ENCODE measurements at regions not wholly inside any gene's neighbourhood (a gene's known extent, or its start where the extent isn't known, plus 50 kb on each side); places are given as distances from the start of the nearest gene placed in this dataset.

- DNase-seq (ENCODE audit: extremely low spot score), result no peak
- TF ChIP-seq NFRKB (IDR thresholded peaks at IDR 0.05) (no peak), ARNT (IDR thresholded peaks at IDR 0.05) (no peak)
- POLR2A ChIA-PET, result no interaction called here
- CTCF ChIA-PET, result no interaction called here
These were observed 97.0 kb downstream of the FAM181B start for GRCh38 chr11:82636615-82637014.

- ChIA-PET CTCF (no interaction called here), POLR2A (no interaction called here)
- no peak for DNase-seq (ENCODE audit: extremely low spot score)
- no peak for TF ChIP-seq LEF1 (IDR thresholded peaks at IDR 0.05; ENCODE audit: borderline replicate concordance)
- no peak for TF ChIP-seq SUZ12 (IDR thresholded peaks at IDR 0.05)
- no peak for TF ChIP-seq L3MBTL2 (conservative IDR thresholded peaks at IDR 0.05)
- TF ChIP-seq FOXM1 (IDR thresholded peaks at IDR 0.05; ENCODE audit: borderline replicate concordance), result no peak
- no peak for TF ChIP-seq SP1 (IDR thresholded peaks at IDR 0.05)
- TF ChIP-seq PKNOX1 (IDR thresholded peaks at IDR 0.05), result no peak
- no peak for TF ChIP-seq ARNT (IDR thresholded peaks at IDR 0.05)
- TF ChIP-seq FOXK2 (IDR thresholded peaks at IDR 0.05), result no peak
- no peak for TF ChIP-seq BHLHE40 (IDR thresholded peaks at IDR 0.05; ENCODE audit: borderline replicate concordance)
- TF ChIP-seq FOXA1 (IDR thresholded peaks at IDR 0.05), result no peak
These were observed 99.6 kb downstream of the FAM181B start for GRCh38 chr11:82634091-82634490.

GRCh38 chr11:82631722-82632630 lies 101.7 kb downstream of the FAM181B start:
- DNase-seq (ENCODE audit: extremely low spot score), result no peak
- ChIA-PET POLR2A (no interaction called here), CTCF (no interaction called here)
- TF ChIP-seq FOXM1 (IDR thresholded peaks at IDR 0.05; ENCODE audit: borderline replicate concordance) (no peak), ZNF384 (IDR thresholded peaks at IDR 0.05) (no peak), TARDBP (IDR thresholded peaks at IDR 0.05) (no peak), LEF1 (IDR thresholded peaks at IDR 0.05; ENCODE audit: borderline replicate concordance) (no peak), SP1 (IDR thresholded peaks at IDR 0.05) (no peak), HDGF (IDR thresholded peaks at IDR 0.05; ENCODE audit: borderline replicate concordance) (no peak), ARNT (IDR thresholded peaks at IDR 0.05) (no peak), BHLHE40 (IDR thresholded peaks at IDR 0.05; ENCODE audit: borderline replicate concordance) (no peak), L3MBTL2 (conservative IDR thresholded peaks at IDR 0.05) (no peak), NFRKB (IDR thresholded peaks at IDR 0.05) (no peak), FOXA1 (IDR thresholded peaks at IDR 0.05) (no peak), SUZ12 (IDR thresholded peaks at IDR 0.05) (no peak), CTBP1 (IDR thresholded peaks at IDR 0.05; ENCODE audit: borderline replicate concordance) (no peak), ELF4 (IDR thresholded peaks at IDR 0.05) (no peak), FOXK2 (IDR thresholded peaks at IDR 0.05) (no peak), PKNOX1 (IDR thresholded peaks at IDR 0.05) (no peak)

GRCh38 chr11:82610671-82611070 lies 123.0 kb downstream of the FAM181B start:
- POLR2A ChIA-PET, result no interaction called here
- CTCF ChIA-PET, result no interaction called here
- DNase-seq (ENCODE audit: extremely low spot score), result no peak
- TF ChIP-seq SUZ12 (IDR thresholded peaks at IDR 0.05), result no peak
- TF ChIP-seq BHLHE40 (IDR thresholded peaks at IDR 0.05; ENCODE audit: borderline replicate concordance), result no peak
- TF ChIP-seq L3MBTL2 (conservative IDR thresholded peaks at IDR 0.05), result no peak
- TF ChIP-seq LEF1 (IDR thresholded peaks at IDR 0.05; ENCODE audit: borderline replicate concordance), result no peak
- TF ChIP-seq TARDBP (IDR thresholded peaks at IDR 0.05), result no peak
- TF ChIP-seq ZNF384 (IDR thresholded peaks at IDR 0.05), result no peak
- no peak for TF ChIP-seq ELF4 (IDR thresholded peaks at IDR 0.05)
- no peak for TF ChIP-seq FOXM1 (IDR thresholded peaks at IDR 0.05; ENCODE audit: borderline replicate concordance)
- no peak for TF ChIP-seq FOXA1 (IDR thresholded peaks at IDR 0.05)
- no peak for TF ChIP-seq ARNT (IDR thresholded peaks at IDR 0.05)
- no peak for TF ChIP-seq NFRKB (IDR thresholded peaks at IDR 0.05)
- TF ChIP-seq CTBP1 (IDR thresholded peaks at IDR 0.05; ENCODE audit: borderline replicate concordance), result no peak
- TF ChIP-seq PKNOX1 (IDR thresholded peaks at IDR 0.05), result no peak
- TF ChIP-seq FOXK2 (IDR thresholded peaks at IDR 0.05), result no peak
- TF ChIP-seq HDGF (IDR thresholded peaks at IDR 0.05; ENCODE audit: borderline replicate concordance), result no peak
- no peak for TF ChIP-seq SP1 (IDR thresholded peaks at IDR 0.05)

- no peak for TF ChIP-seq ARNT (IDR thresholded peaks at IDR 0.05)
- no peak for TF ChIP-seq SUZ12 (IDR thresholded peaks at IDR 0.05)
- no peak for TF ChIP-seq FOXM1 (IDR thresholded peaks at IDR 0.05; ENCODE audit: borderline replicate concordance)
- TF ChIP-seq TARDBP (IDR thresholded peaks at IDR 0.05), result no peak
- TF ChIP-seq NFRKB (IDR thresholded peaks at IDR 0.05), result no peak
- no peak for TF ChIP-seq BHLHE40 (IDR thresholded peaks at IDR 0.05; ENCODE audit: borderline replicate concordance)
- TF ChIP-seq LEF1 (IDR thresholded peaks at IDR 0.05; ENCODE audit: borderline replicate concordance), result no peak
- DNase-seq (ENCODE audit: extremely low spot score), result no peak
- ChIA-PET CTCF (no interaction called here), POLR2A (no interaction called here)
These were observed 126.9 kb downstream of the FAM181B start for GRCh38 chr11:82606738-82607137.

GRCh38 chr11:82601711-82602110 lies 132.0 kb downstream of the FAM181B start:
- CTCF ChIA-PET, result interaction anchor here (1.0 kb wide), 1 partner anchor 94 kb away, joined by 3 read pairs; no protein-coding TSS in a partner anchor
- no peak for DNase-seq (ENCODE audit: extremely low spot score)
- TF ChIP-seq LEF1 (IDR thresholded peaks at IDR 0.05; ENCODE audit: borderline replicate concordance) (no peak), BHLHE40 (IDR thresholded peaks at IDR 0.05; ENCODE audit: borderline replicate concordance) (no peak), NFRKB (IDR thresholded peaks at IDR 0.05) (no peak), SP1 (IDR thresholded peaks at IDR 0.05) (no peak), FOXM1 (IDR thresholded peaks at IDR 0.05; ENCODE audit: borderline replicate concordance) (no peak), FOXK2 (IDR thresholded peaks at IDR 0.05) (no peak), L3MBTL2 (conservative IDR thresholded peaks at IDR 0.05) (no peak), SUZ12 (IDR thresholded peaks at IDR 0.05) (no peak), ZNF384 (IDR thresholded peaks at IDR 0.05) (no peak), CTBP1 (IDR thresholded peaks at IDR 0.05; ENCODE audit: borderline replicate concordance) (no peak), ARNT (IDR thresholded peaks at IDR 0.05) (no peak), HDGF (IDR thresholded peaks at IDR 0.05; ENCODE audit: borderline replicate concordance) (no peak), ELF4 (IDR thresholded peaks at IDR 0.05) (no peak), FOXA1 (IDR thresholded peaks at IDR 0.05) (no peak), TARDBP (IDR thresholded peaks at IDR 0.05) (no peak), PKNOX1 (IDR thresholded peaks at IDR 0.05) (no peak)
- POLR2A ChIA-PET, result no interaction called here
